Endothelial cell of umbilical vein (primary cell): ENCODE measurements at regions not wholly inside any gene's neighbourhood (a gene's known extent, or its start where the extent isn't known, plus 50 kb on each side); places are given as distances from the start of the nearest gene placed in this dataset.

Experiments
- BruUV-seq: library from RNA; stranded (reverse); fragments of 400-500 nt; replicated peaks from 2 replicates; lab custom pipeline; 2021; lab: Mats Ljungman, UMichigan
- CTCF ChIA-PET: fragments of 300-600, 350-600 bp; sonication (Branson Sonifier 250); formaldehyde crosslinking; loops from one replicate; lab custom pipeline; 2021; ENCODE audit warnings: antibody characterized with exemption, inconsistent platforms; lab: Charles Lee
- POLR2A ChIA-PET: fragments of 300-600, 350-600 bp; sonication (Branson Sonifier 250); formaldehyde crosslinking; loops from one replicate; lab custom pipeline; 2021; ENCODE audit warnings: antibody characterized with exemption, inconsistent platforms; lab: Charles Lee
- DNase-seq: peaks from one replicate; pipeline ENCODE4 v3.0.0-alpha.2; 2011; ENCODE audit warnings: low read depth, low spot score
- FAIRE-seq: peaks from 2 replicates; lab custom pipeline; 2011; peaks lifted over from hg19 to GRCh38; lab: Jason Lieb, UNC
- H2AFZ ChIP-seq: 2 replicates; pipeline ENCODE4 v1.6.0; 2012; ENCODE audit warnings: low read depth, low read length, control low read depth, inconsistent platforms
- H3K27ac ChIP-seq: 2 replicates; pipeline ENCODE4 v1.5.1; 2011; ENCODE audit warnings: low read depth, mild to moderate bottlenecking, control low read depth, low read length, moderate library complexity; ENCODE audit not compliant: insufficient read depth
- H3K27me3 ChIP-seq, 2 experiments: 2 replicates each; pipeline versions ENCODE4 v1.6.0 to v1.6.1; 2011; ENCODE audit warnings: low read length in 2 of 2, mixed read lengths in 1 of 2; ENCODE audit not compliant: control insufficient read depth in 2 of 2, insufficient read depth in 2 of 2
- H3K36me3 ChIP-seq, 2 experiments: 2 replicates in 1 of 2; 3 replicates in 1 of 2; pipeline ENCODE4 v1.5.1; 2011; ENCODE audit warnings: low read length in 2 of 2, mild to moderate bottlenecking in 1 of 2, moderate library complexity in 1 of 2; ENCODE audit not compliant: control insufficient read depth in 2 of 2, insufficient read depth in 2 of 2; ENCODE audit errors: extremely low read depth in 1 of 2
- H3K4me1 ChIP-seq: 3 replicates; pipeline ENCODE4 v1.5.1; 2011; ENCODE audit warnings: mild to moderate bottlenecking, low read length; ENCODE audit not compliant: control insufficient read depth, insufficient read depth; ENCODE audit errors: extremely low read depth
- H3K4me2 ChIP-seq: 2 replicates; pipeline ENCODE4 v1.6.1; 2011; ENCODE audit warnings: low read length, control low read depth, mixed read lengths; ENCODE audit not compliant: insufficient read depth
- H3K4me3 ChIP-seq, 3 experiments: fragments of 200-600 bp in 1 of 3; sonication (generic), shearing (Covaris generic) in 1 of 3; replicated peaks in 1 of 3; 2 replicates each; pipeline ENCODE4 v1.5.1; 2011 to 2016; ENCODE audit warnings: control low read depth in 3 of 3, low read length in 3 of 3, mild to moderate bottlenecking in 2 of 3, inconsistent platforms in 1 of 3, low read depth in 1 of 3, moderate library complexity in 1 of 3; ENCODE audit not compliant: insufficient read depth in 1 of 3
- H3K79me2 ChIP-seq: 2 replicates; pipeline ENCODE4 v1.6.0; 2012; ENCODE audit warnings: low read length, inconsistent platforms; ENCODE audit not compliant: control insufficient read depth, insufficient read depth
- H3K9ac ChIP-seq: replicated peaks from 2 replicates; pipeline ENCODE3; 2011; ENCODE audit warnings: low read length, control low read depth; ENCODE audit not compliant: insufficient read depth; ENCODE audit errors: extremely low read depth
- H3K9me1 ChIP-seq: replicated peaks from 3 replicates; pipeline ENCODE4 v1.6.0; 2011; ENCODE audit warnings: mild to moderate bottlenecking, low read length; ENCODE audit not compliant: control insufficient read depth, insufficient read depth; ENCODE audit errors: extremely low read depth
- H3K9me3 ChIP-seq: replicated peaks from 2 replicates; pipeline ENCODE4 v1.5.1; 2012; ENCODE audit warnings: low read length, inconsistent platforms; ENCODE audit not compliant: control insufficient read depth, insufficient read depth
- H4K20me1 ChIP-seq: replicated peaks from 2 replicates; pipeline ENCODE3; 2011; ENCODE audit warnings: mild to moderate bottlenecking, low read length; ENCODE audit not compliant: control insufficient read depth, insufficient read depth; ENCODE audit errors: extremely low read depth
- EZH2 ChIP-seq: IDR thresholded peaks from 2 replicates; pipeline ENCODE4 v1.6.1; 2012; ENCODE audit warnings: borderline replicate concordance, low read depth, mild to moderate bottlenecking, moderate library complexity, low read length, inconsistent platforms; ENCODE audit not compliant: severe bottlenecking
- FOS ChIP-seq: IDR thresholded peaks from 2 replicates; pipeline ENCODE4 v1.6.1; 2011; ENCODE audit warnings: mild to moderate bottlenecking, low read length, moderate library complexity, borderline replicate concordance; ENCODE audit not compliant: insufficient read depth
- GATA2 ChIP-seq: IDR thresholded peaks from 2 replicates; pipeline ENCODE4 v1.7.0; 2011; ENCODE audit warnings: low read depth, mild to moderate bottlenecking, moderate library complexity, mixed read lengths, low read length; ENCODE audit not compliant: insufficient read length, insufficient read depth
- JUN ChIP-seq: IDR thresholded peaks from 2 replicates; pipeline ENCODE4 v1.6.1; 2011; ENCODE audit warnings: borderline replicate concordance, low read depth; ENCODE audit not compliant: insufficient read length, insufficient read depth
- MAX ChIP-seq: IDR thresholded peaks from 2 replicates; pipeline ENCODE4 v1.6.1; 2011; ENCODE audit not compliant: insufficient read depth, insufficient read length
- MYC ChIP-seq: IDR thresholded peaks from one replicate; pipeline ENCODE4 v1.6.1; 2011; ENCODE audit warnings: mild to moderate bottlenecking, low read depth, low read length
- POLR2A ChIP-seq: IDR thresholded peaks from 2 replicates; pipeline ENCODE4 v1.6.1; 2012; ENCODE audit warnings: low read depth, mild to moderate bottlenecking, control low read depth, low read length
- POLR2AphosphoS5 ChIP-seq: IDR thresholded peaks from 2 replicates; pipeline ENCODE4 v1.6.1; 2012; ENCODE audit warnings: low read depth, mild to moderate bottlenecking, control low read depth, low read length, moderate library complexity; ENCODE audit not compliant: insufficient read depth
- dilution Hi-C: fragments of 300-500 bp; cut with MboI; formaldehyde crosslinking; loops from one replicate; pipeline ENCODE4 v1.15.0; 2019; ENCODE audit warnings: low sequenced_read_pairs; ENCODE audit not compliant: extremely low pct_ligation_motif_present
- intact Hi-C: fragments of 100-400 bp; cut with micrococcal nuclease; formaldehyde crosslinking; loops from one replicate; pipeline ENCODE4 v1.10.0; 2022
- TF ChIP-seq, protein P1 (sequence below), 2 donors: IDR thresholded peaks; 1 replicate in 1 of 2; 2 replicates in 1 of 2; pipeline ENCODE4 v1.5.1; 2011; ENCODE audit warnings: low read length in 2 of 2, mild to moderate bottlenecking in 2 of 2, moderate library complexity in 2 of 2, control low read depth in 1 of 2, inconsistent platforms in 1 of 2, low read depth in 1 of 2; ENCODE audit not compliant: insufficient read depth in 1 of 2; ENCODE audit errors: extremely low read depth in 1 of 2

GRCh38 chr2:236317938-236318396 lies 53.8 kb upstream of the ASB18 start:
- H3K27ac ChIP-seq = no peak overlapping the region
- no peak overlapping the region for H3K9ac ChIP-seq
- H3K4me3 ChIP-seq = no peak overlapping the region
- ChIA-PET CTCF (no interaction called here), POLR2A (no interaction called here)
- no TSS peak for BruUV-seq
- H3K4me2 ChIP-seq = no peak overlapping the region
- FAIRE-seq = no peak
- H3K36me3 ChIP-seq = no peaks in the 10 kb centered on the region
- no peaks in the 10 kb centered on the region for H3K9me3 ChIP-seq
- no peaks in the 10 kb centered on the region for H3K79me2 ChIP-seq
- no peaks in the 10 kb centered on the region for H3K4me1 ChIP-seq
- no peak for DNase-seq
- no peak for TF ChIP-seq JUN
- no peak for TF ChIP-seq FOS
- TF ChIP-seq, protein P1, sequence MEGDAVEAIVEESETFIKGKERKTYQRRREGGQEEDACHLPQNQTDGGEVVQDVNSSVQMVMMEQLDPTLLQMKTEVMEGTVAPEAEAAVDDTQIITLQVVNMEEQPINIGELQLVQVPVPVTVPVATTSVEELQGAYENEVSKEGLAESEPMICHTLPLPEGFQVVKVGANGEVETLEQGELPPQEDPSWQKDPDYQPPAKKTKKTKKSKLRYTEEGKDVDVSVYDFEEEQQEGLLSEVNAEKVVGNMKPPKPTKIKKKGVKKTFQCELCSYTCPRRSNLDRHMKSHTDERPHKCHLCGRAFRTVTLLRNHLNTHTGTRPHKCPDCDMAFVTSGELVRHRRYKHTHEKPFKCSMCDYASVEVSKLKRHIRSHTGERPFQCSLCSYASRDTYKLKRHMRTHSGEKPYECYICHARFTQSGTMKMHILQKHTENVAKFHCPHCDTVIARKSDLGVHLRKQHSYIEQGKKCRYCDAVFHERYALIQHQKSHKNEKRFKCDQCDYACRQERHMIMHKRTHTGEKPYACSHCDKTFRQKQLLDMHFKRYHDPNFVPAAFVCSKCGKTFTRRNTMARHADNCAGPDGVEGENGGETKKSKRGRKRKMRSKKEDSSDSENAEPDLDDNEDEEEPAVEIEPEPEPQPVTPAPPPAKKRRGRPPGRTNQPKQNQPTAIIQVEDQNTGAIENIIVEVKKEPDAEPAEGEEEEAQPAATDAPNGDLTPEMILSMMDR (IDR thresholded peaks at IDR 0.05; ENCODE audit: extremely low read depth in 1 of 2, insufficient read depth in 1 of 2, low read depth in 1 of 2, low read length in 2 of 2) = no peak
- no peak for TF ChIP-seq MAX
- TF ChIP-seq POLR2A = no peak
- no peak for TF ChIP-seq EZH2
- TF ChIP-seq MYC = no peak
- TF ChIP-seq POLR2AphosphoS5 = no peak
- TF ChIP-seq GATA2 = no peak
- intact Hi-C loops = no loop called here
- H4K20me1 ChIP-seq = no peaks in the 10 kb centered on the region
- H3K27me3 ChIP-seq = no peaks in the 10 kb centered on the region
- no peak overlapping the region for H2AFZ ChIP-seq
- dilution Hi-C loops = no loop called here
- H3K9me1 ChIP-seq = no peaks in the 10 kb centered on the region
